HCT116 (cell line): ENCODE measurements at regions not wholly inside any gene's neighbourhood (a gene's known extent, or its start where the extent isn't known, plus 50 kb on each side); places are given as distances from the start of the nearest gene placed in this dataset.

Experiments used
- ATAC-seq: fragments of 200-7000 bp; cut with Tn5 transposase; 2 replicates; pipeline ENCODE4 v1.9.1; 2020; ENCODE audit warnings: mild to moderate bottlenecking, moderate library complexity
- BruUV-seq: library from RNA; stranded (reverse); fragments of 400-500 nt; replicated peaks from 2 replicates; lab custom pipeline; 2021; lab: Mats Ljungman, UMichigan
- CTCF ChIA-PET: fragments of 300-600 bp; sonication (Branson Sonifier 250); formaldehyde crosslinking; loops from one replicate; lab custom pipeline; 2021; ENCODE audit warnings: antibody characterized with exemption; lab: Charles Lee
- POLR2A ChIA-PET: fragments of 300-600, 350-600 bp; sonication (Branson Sonifier 250); formaldehyde crosslinking; loops from one replicate; lab custom pipeline; 2021; ENCODE audit warnings: antibody characterized with exemption; lab: Charles Lee
- RAD21 ChIA-PET, 2 experiments: fragments of 300-600 bp; sonication (Branson Sonifier 250); formaldehyde crosslinking; loops; one replicate each; lab custom pipeline; 2023; ENCODE audit warnings: low total read pairs in 2 of 2; ENCODE audit not compliant: uncharacterized antibody in 2 of 2, unreplicated experiment in 2 of 2, low non-redundant PET in 1 of 2; lab: Charles Lee
- DNase-seq: peaks from one replicate; pipeline ENCODE4 v3.0.0-alpha.2; 2010; ENCODE audit warnings: low read depth, low spot score
- H2AFZ ChIP-seq: fragments of 200-600 bp; shearing (Covaris generic), sonication (generic); 2 replicates; pipeline ENCODE4 v1.6.1; 2017; ENCODE audit warnings: low read depth, mixed run types, mixed read lengths, antibody characterized with exemption, low read length; ENCODE audit not compliant: poor library complexity, severe bottlenecking
- H3K27ac ChIP-seq: 2 replicates; pipeline ENCODE4 v1.5.1; 2012; ENCODE audit warnings: low read depth, low read length
- H3K27me3 ChIP-seq: fragments of 200-600 bp; sonication (generic); 2 replicates; pipeline ENCODE4 v1.6.1; 2016; ENCODE audit warnings: mixed run types, low read length, mixed read lengths; ENCODE audit not compliant: insufficient read depth
- H3K36me3 ChIP-seq, 2 experiments: fragments of 200-500 bp in 1 of 2; fragments of 200-600 bp in 1 of 2; sonication (Bioruptor generic) in 1 of 2; sonication (generic) in 1 of 2; 2 replicates each; pipeline versions ENCODE4 v1.5.1 to v1.6.1; 2014 to 2016; ENCODE audit warnings: low read length in 2 of 2, inconsistent platforms in 1 of 2, mixed read lengths in 1 of 2, mixed run types in 1 of 2; ENCODE audit not compliant: insufficient read depth in 2 of 2, control insufficient read depth in 1 of 2
- H3K4me1 ChIP-seq, 2 experiments: fragments of 200-600 bp in 1 of 2; sonication (generic) in 1 of 2; 2 replicates each; pipeline versions ENCODE4 v1.5.1 to v1.6.1; 2012 to 2017; ENCODE audit warnings: low read length in 2 of 2, inconsistent platforms in 1 of 2, mild to moderate bottlenecking in 1 of 2, mixed read lengths in 1 of 2, mixed run types in 1 of 2, moderate library complexity in 1 of 2; ENCODE audit not compliant: insufficient read depth in 2 of 2, control insufficient read depth in 1 of 2
- H3K4me2 ChIP-seq: fragments of 200-600 bp; sonication (generic); 2 replicates; pipeline ENCODE4 v1.6.1; 2017; ENCODE audit warnings: mixed run types, low read length, mixed read lengths
- H3K4me3 ChIP-seq, 2 experiments: fragments of 200-600 bp in 1 of 2; sonication (generic) in 1 of 2; replicated peaks in 1 of 2; 2 replicates each; pipeline ENCODE4 v1.5.1; 2011 to 2016; ENCODE audit warnings: low read length in 2 of 2, control low read depth in 1 of 2, low read depth in 1 of 2, mild to moderate bottlenecking in 1 of 2, mixed read lengths in 1 of 2, mixed run types in 1 of 2
- H3K79me2 ChIP-seq: fragments of 200-600 bp; sonication (generic); 2 replicates; pipeline ENCODE4 v1.6.1; 2017; ENCODE audit warnings: mild to moderate bottlenecking, mixed run types, low read length, moderate library complexity, mixed read lengths; ENCODE audit not compliant: insufficient read depth
- H3K9ac ChIP-seq: fragments of 200-600 bp; sonication (generic); 2 replicates; pipeline ENCODE4 v1.6.1; 2016; ENCODE audit warnings: low read length, mixed read lengths
- H3K9me2 ChIP-seq: fragments of 200-600 bp; sonication (generic), shearing (Covaris generic); 2 replicates; pipeline ENCODE4 v1.6.1; 2017; ENCODE audit warnings: mixed run types, mild to moderate bottlenecking, moderate library complexity; ENCODE audit not compliant: insufficient read depth
- H3K9me3 ChIP-seq, 2 experiments: fragments of 200-500 bp in 1 of 2; fragments of 200-600 bp in 1 of 2; sonication (Bioruptor generic) in 1 of 2; sonication (generic) in 1 of 2; 2 replicates each; pipeline ENCODE4 v1.6.1; 2014 to 2017; ENCODE audit warnings: low read length in 2 of 2, mixed read lengths in 2 of 2, inconsistent platforms in 1 of 2, low read depth in 1 of 2, mild to moderate bottlenecking in 1 of 2, mixed run types in 1 of 2, moderate library complexity in 1 of 2; ENCODE audit not compliant: control insufficient read depth in 1 of 2, insufficient read depth in 1 of 2
- H4K20me1 ChIP-seq: fragments of 200-600 bp; sonication (generic), shearing (Covaris generic); 2 replicates; pipeline ENCODE4 v1.6.1; 2017; ENCODE audit warnings: mixed run types, mild to moderate bottlenecking, moderate library complexity; ENCODE audit not compliant: insufficient read depth
- CBX3 ChIP-seq: IDR thresholded peaks from 2 replicates; pipeline ENCODE4 v1.6.1; 2012; ENCODE audit warnings: low read depth
- FOSL1 ChIP-seq: IDR thresholded peaks from 2 replicates; pipeline ENCODE4 v1.6.1; 2012; ENCODE audit warnings: low read depth
- JUND ChIP-seq: IDR thresholded peaks from 2 replicates; pipeline ENCODE4 v1.6.1; 2012
- MAX ChIP-seq: IDR thresholded peaks from 2 replicates; pipeline ENCODE4 v1.6.1; 2012
- POLR2A ChIP-seq: IDR thresholded peaks from 2 replicates; pipeline ENCODE4 v1.7.0; 2011; ENCODE audit warnings: borderline replicate concordance; ENCODE audit not compliant: insufficient read depth, insufficient read length; ENCODE audit errors: extremely low read depth
- RAD21 ChIP-seq: IDR thresholded peaks from 2 replicates; pipeline ENCODE4 v1.6.1; 2012; ENCODE audit warnings: low read depth, mild to moderate bottlenecking
- SIN3A ChIP-seq: IDR thresholded peaks from 2 replicates; pipeline ENCODE4 v1.6.1; 2012; ENCODE audit warnings: low read depth
- SP1 ChIP-seq: IDR thresholded peaks from 2 replicates; pipeline ENCODE4 v1.6.1; 2012; ENCODE audit warnings: low read depth
- SRF ChIP-seq: IDR thresholded peaks from 2 replicates; pipeline ENCODE4 v1.6.1; 2012; ENCODE audit warnings: low read depth
- TCF7L2 ChIP-seq: IDR thresholded peaks from 2 replicates; pipeline ENCODE4 v1.7.0; 2011; ENCODE audit warnings: borderline replicate concordance, inconsistent platforms; ENCODE audit not compliant: insufficient read depth, insufficient read length; ENCODE audit errors: extremely low read depth
- ZFX ChIP-seq: fragments of 450-650 bp; IDR thresholded peaks from 2 replicates; pipeline ENCODE4 v1.6.1; 2017
- intact Hi-C: fragments of 100-400 bp; cut with micrococcal nuclease; formaldehyde crosslinking; loops from 2 replicates; pipeline ENCODE4 v1.10.0; 2022

GRCh38 chr1:87961992-87962391, 633.3 kb downstream of the LMO4 start:
- Histone ChIP-seq H3K79me2 (no peaks in the 10 kb centered on the region), H3K4me3 (no peak overlapping the region), H3K9me3 (no peaks in the 10 kb centered on the region), H3K9me2 (no peaks in the 10 kb centered on the region), H3K9ac (no peak overlapping the region), H3K36me3 (no peaks in the 10 kb centered on the region), H3K4me1 (no peaks in the 10 kb centered on the region), H4K20me1 (no peaks in the 10 kb centered on the region), H3K4me2 (no peak overlapping the region), H3K27me3 (no peaks in the 10 kb centered on the region), H2AFZ (no peak overlapping the region), H3K27ac (no peak overlapping the region)
- ChIA-PET CTCF (interaction anchor here (4.7 kb wide), 1 partner anchor 8 kb away, joined by 18 read pairs; no protein-coding TSS in a partner anchor), RAD21 (no interaction called here), POLR2A (no interaction called here)
- TF ChIP-seq JUND (no peak), POLR2A (no peak), SP1 (no peak), FOSL1 (no peak), SIN3A (no peak)
- intact Hi-C loops: no loop called here
- ATAC-seq (no peak), DNase-seq (no peak)
- BruUV-seq: no TSS peak

GRCh38 chr1:87963556-87963955, 634.9 kb downstream of the LMO4 start:
- no peak overlapping the region for H3K4me3 ChIP-seq
- H3K9ac ChIP-seq: no peak overlapping the region
- no peak overlapping the region for H3K4me2 ChIP-seq
- ChIA-PET POLR2A (no interaction called here), RAD21 (no interaction called here), CTCF (interaction anchor here (4.7 kb wide), 1 partner anchor 10 kb away, joined by 18 read pairs; no protein-coding TSS in a partner anchor)
- TF ChIP-seq MAX (no peak), FOSL1 (no peak), ZFX (no peak), CBX3 (no peak), TCF7L2 (no peak), SP1 (no peak), SRF (no peak), JUND (no peak), RAD21 (no peak)
- no TSS peak for BruUV-seq
- H4K20me1 ChIP-seq: no peaks in the 10 kb centered on the region
- no peaks in the 10 kb centered on the region for H3K79me2 ChIP-seq
- H2AFZ ChIP-seq: no peak overlapping the region
- H3K27ac ChIP-seq: no peak overlapping the region
- ATAC-seq (no peak), DNase-seq (no peak)
- H3K4me1 ChIP-seq: no peaks in the 10 kb centered on the region
- intact Hi-C loops: no loop called here
- no peaks in the 10 kb centered on the region for H3K9me3 ChIP-seq
- no peaks in the 10 kb centered on the region for H3K27me3 ChIP-seq
- H3K36me3 ChIP-seq: no peaks in the 10 kb centered on the region
- H3K9me2 ChIP-seq: no peaks in the 10 kb centered on the region
